ENCODE measurements at regions not wholly inside any gene's neighbourhood (a gene's known extent, or its start where the extent isn't known, plus 50 kb on each side); places are given as distances from the start of the nearest gene placed in this dataset.

DNA sequence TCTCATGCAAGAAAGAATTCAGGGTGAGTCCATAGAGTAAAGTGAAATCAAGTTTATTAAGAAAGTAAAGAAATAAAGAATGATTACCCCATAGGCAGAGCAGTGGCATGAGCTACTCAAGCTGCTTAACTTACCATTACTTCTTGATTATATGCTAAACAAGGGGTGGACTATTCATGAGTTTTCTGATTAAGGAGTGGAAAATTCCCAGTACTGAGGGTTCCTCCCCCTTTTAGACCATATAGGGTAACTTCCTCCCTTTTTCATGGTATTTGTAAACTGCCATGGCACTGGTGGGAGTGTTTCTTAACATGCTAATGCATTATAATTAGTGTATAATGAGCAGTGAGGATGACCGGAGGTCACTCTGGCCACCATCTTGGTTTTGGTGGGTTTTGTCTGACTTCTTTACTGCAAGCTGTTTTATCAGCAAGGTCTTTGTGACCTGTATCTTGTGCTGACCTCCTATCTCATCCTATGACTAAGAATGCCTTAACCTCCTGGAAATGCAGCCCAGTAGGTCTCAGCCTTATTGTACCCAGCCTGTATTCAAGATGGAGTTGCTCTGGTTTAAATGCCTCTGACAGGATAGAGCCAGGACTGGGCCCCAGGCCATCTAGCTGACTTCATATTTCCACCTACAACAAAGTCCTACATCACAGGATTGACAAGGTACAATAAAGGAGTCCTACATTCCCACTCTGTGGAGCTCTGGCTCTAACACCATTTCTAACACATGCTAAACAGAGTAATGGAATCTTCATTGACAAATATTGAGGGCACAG is 186.7 kb downstream of the NXNL2 start:
- ChIA-PET POLR2A (no interaction called here), CTCF (interaction anchor here (0.7 to 1.6 kb wide), 2 partner anchors 18 to 279 kb away, joined by 3 to 5 read pairs; no protein-coding TSS in a partner anchor)
- no peak for DNase-seq (ENCODE audit: low read depth in 1 of 2, low spot score in 1 of 2)
- Histone ChIP-seq H3K9me3 (no peaks in the 10 kb centered on the region), H3K4me2 (no peak overlapping the region), H3K27ac (no peak overlapping the region), H3K4me1 (0 out of 3 replicates have a peak, but pooled peaks cover 3% of the 10 kb centered on the region), H3K4me3 (no peak overlapping the region)
- ATAC-seq = no peak
- WGBS (ENCODE audit: missing lambda C conversion rate) = 94% methylated on average over 1 of the region's 1 CpG
- no peak for FAIRE-seq
- no peak for TF ChIP-seq RCOR1 (IDR thresholded peaks at IDR 0.05; ENCODE audit: low read depth, low read length)
- no peak for TF ChIP-seq PHF8 (IDR thresholded peaks at IDR 0.05; ENCODE audit: borderline replicate concordance, low read depth)
- no peak for TF ChIP-seq EHMT2 (IDR thresholded peaks at IDR 0.05; ENCODE audit: low read depth)
- no peak for TF ChIP-seq ESRRA (IDR thresholded peaks at IDR 0.05; ENCODE audit: borderline replicate concordance, low read length)
- no peak for TF ChIP-seq ZFP36 (IDR thresholded peaks at IDR 0.05; ENCODE audit: borderline replicate concordance, partially characterized antibody)
- TF ChIP-seq SMC3 (IDR thresholded peaks at IDR 0.05) = no peak
- no peak for TF ChIP-seq ZSCAN20 (CRISPR knock-in tag; IDR thresholded peaks at IDR 0.05)
- no peak for TF ChIP-seq NFE2L2 (conservative IDR thresholded peaks at IDR 0.05; ENCODE audit: low read length)
- no peak for TF ChIP-seq HOXB5 (CRISPR knock-in tag; IDR thresholded peaks at IDR 0.05)
- TF ChIP-seq POLR2A (IDR thresholded peaks at IDR 0.05; ENCODE audit: low read length) = no peak
- no peak for TF ChIP-seq CBX8 (IDR thresholded peaks at IDR 0.05)
- no peak for TF ChIP-seq MAZ (IDR thresholded peaks at IDR 0.05; ENCODE audit: borderline replicate concordance, low read depth, low read length)
- TF ChIP-seq, protein P1, sequence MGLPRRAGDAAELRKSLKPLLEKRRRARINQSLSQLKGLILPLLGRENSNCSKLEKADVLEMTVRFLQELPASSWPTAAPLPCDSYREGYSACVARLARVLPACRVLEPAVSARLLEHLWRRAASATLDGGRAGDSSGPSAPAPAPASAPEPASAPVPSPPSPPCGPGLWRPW (IDR thresholded peaks at IDR 0.05) = no peak
- TF ChIP-seq HEYL (CRISPR knock-in tag; IDR thresholded peaks at IDR 0.05) = no peak
- TF ChIP-seq, protein P2, sequence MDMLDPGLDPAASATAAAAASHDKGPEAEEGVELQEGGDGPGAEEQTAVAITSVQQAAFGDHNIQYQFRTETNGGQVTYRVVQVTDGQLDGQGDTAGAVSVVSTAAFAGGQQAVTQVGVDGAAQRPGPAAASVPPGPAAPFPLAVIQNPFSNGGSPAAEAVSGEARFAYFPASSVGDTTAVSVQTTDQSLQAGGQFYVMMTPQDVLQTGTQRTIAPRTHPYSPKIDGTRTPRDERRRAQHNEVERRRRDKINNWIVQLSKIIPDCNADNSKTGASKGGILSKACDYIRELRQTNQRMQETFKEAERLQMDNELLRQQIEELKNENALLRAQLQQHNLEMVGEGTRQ (IDR thresholded peaks at IDR 0.05) = no peak
- TF ChIP-seq JUNB (IDR thresholded peaks at IDR 0.05) = no peak
- no peak for TF ChIP-seq ZC3H11A (IDR thresholded peaks at IDR 0.05)

DNA sequence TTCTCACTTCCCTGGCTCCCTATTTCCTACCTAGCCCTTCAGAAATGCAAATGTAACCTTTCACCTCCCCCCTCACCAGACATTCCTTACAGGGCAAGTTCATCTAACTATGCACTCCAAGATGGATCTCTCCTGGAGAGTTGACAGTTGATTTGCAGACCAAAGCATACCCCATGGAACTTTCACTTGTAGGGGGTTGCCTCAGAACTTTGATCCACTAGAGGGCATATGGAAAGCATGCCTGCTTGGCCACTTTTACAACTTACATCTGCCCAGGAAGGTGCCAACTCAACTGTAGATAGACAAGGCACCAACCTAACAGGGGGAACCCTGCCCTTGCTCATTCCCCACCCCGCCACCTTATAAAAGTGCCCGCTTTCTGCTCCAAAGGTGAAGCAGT is 187.8 kb downstream of the NXNL2 start:
- H3K27ac ChIP-seq = peak overlapping the region in 1 of 2 experiments; percentile 32; a peak in 3 of 6 replicates
- CTCF ChIA-PET = interaction anchor here (0.8 to 1.3 kb wide), 3 partner anchors 14 to 97 kb away, joined by 3 to 6 read pairs (median 3); no protein-coding TSS in a partner anchor
- no peak for FAIRE-seq
- 0 out of 3 replicates have a peak, but pooled peaks cover 3% of the 10 kb centered on the region for H3K4me1 ChIP-seq
- 92% methylated on average over 2 of the region's 2 CpGs for WGBS (ENCODE audit: missing lambda C conversion rate)
- TF ChIP-seq RNF2 (IDR thresholded peaks at IDR 0.05; ENCODE audit: borderline replicate concordance, low read depth) = no peak
- TF ChIP-seq, protein P3, sequence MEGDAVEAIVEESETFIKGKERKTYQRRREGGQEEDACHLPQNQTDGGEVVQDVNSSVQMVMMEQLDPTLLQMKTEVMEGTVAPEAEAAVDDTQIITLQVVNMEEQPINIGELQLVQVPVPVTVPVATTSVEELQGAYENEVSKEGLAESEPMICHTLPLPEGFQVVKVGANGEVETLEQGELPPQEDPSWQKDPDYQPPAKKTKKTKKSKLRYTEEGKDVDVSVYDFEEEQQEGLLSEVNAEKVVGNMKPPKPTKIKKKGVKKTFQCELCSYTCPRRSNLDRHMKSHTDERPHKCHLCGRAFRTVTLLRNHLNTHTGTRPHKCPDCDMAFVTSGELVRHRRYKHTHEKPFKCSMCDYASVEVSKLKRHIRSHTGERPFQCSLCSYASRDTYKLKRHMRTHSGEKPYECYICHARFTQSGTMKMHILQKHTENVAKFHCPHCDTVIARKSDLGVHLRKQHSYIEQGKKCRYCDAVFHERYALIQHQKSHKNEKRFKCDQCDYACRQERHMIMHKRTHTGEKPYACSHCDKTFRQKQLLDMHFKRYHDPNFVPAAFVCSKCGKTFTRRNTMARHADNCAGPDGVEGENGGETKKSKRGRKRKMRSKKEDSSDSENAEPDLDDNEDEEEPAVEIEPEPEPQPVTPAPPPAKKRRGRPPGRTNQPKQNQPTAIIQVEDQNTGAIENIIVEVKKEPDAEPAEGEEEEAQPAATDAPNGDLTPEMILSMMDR (IDR thresholded peaks at IDR 0.05) = peak; percentile 44
- peak; percentile 71 for TF ChIP-seq SMC3 (IDR thresholded peaks at IDR 0.05)
- no peak for TF ChIP-seq MAFK (IDR thresholded peaks at IDR 0.05; ENCODE audit: partially characterized antibody)
- no peak for TF ChIP-seq CBX8 (IDR thresholded peaks at IDR 0.05)
- TF ChIP-seq RAD21 (conservative IDR thresholded peaks at IDR 0.05 in 1 of 2, IDR thresholded peaks at IDR 0.05 in 1 of 2) = peak; percentile 60 to 72
- TF ChIP-seq, protein P4, sequence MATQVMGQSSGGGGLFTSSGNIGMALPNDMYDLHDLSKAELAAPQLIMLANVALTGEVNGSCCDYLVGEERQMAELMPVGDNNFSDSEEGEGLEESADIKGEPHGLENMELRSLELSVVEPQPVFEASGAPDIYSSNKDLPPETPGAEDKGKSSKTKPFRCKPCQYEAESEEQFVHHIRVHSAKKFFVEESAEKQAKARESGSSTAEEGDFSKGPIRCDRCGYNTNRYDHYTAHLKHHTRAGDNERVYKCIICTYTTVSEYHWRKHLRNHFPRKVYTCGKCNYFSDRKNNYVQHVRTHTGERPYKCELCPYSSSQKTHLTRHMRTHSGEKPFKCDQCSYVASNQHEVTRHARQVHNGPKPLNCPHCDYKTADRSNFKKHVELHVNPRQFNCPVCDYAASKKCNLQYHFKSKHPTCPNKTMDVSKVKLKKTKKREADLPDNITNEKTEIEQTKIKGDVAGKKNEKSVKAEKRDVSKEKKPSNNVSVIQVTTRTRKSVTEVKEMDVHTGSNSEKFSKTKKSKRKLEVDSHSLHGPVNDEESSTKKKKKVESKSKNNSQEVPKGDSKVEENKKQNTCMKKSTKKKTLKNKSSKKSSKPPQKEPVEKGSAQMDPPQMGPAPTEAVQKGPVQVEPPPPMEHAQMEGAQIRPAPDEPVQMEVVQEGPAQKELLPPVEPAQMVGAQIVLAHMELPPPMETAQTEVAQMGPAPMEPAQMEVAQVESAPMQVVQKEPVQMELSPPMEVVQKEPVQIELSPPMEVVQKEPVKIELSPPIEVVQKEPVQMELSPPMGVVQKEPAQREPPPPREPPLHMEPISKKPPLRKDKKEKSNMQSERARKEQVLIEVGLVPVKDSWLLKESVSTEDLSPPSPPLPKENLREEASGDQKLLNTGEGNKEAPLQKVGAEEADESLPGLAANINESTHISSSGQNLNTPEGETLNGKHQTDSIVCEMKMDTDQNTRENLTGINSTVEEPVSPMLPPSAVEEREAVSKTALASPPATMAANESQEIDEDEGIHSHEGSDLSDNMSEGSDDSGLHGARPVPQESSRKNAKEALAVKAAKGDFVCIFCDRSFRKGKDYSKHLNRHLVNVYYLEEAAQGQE (IDR thresholded peaks at IDR 0.05) = no peak
- H3K4me2 ChIP-seq = no peak overlapping the region
- POLR2A ChIA-PET = no interaction called here
- DNase-seq (ENCODE audit: low read depth in 1 of 2, low spot score in 1 of 2) = peak; percentile 16 to 53
- no peaks in the 10 kb centered on the region for H3K9me3 ChIP-seq
- peak; percentile 66 to 80; a peak in 4 of 6 replicates for ATAC-seq
- no peak overlapping the region for H3K4me3 ChIP-seq
